GM23248 (cell line): ENCODE measurements at regions not wholly inside any gene's neighbourhood (a gene's known extent, or its start where the extent isn't known, plus 50 kb on each side); places are given as distances from the start of the nearest gene placed in this dataset.

ENCODE experiments used
- DNase-seq: peaks from one replicate; pipeline ENCODE4 v3.0.0-alpha.2; 2015
- H2AFZ ChIP-seq: fragments of 200-600 bp; sonication (generic); 2 replicates; pipeline ENCODE4 v1.6.1; 2016; ENCODE audit warnings: antibody characterized with exemption
- H3F3A ChIP-seq: fragments of 200-600 bp; sonication (generic); 2 replicates; pipeline ENCODE4 v1.6.1; 2016; ENCODE audit warnings: mild to moderate bottlenecking, antibody characterized with exemption, mixed run types; ENCODE audit not compliant: insufficient read depth
- H3K27ac ChIP-seq: fragments of 200-600 bp; sonication (generic); 2 replicates; pipeline ENCODE4 v1.5.1; 2016; ENCODE audit warnings: mild to moderate bottlenecking
- H3K27me3 ChIP-seq: fragments of 200-600 bp; sonication (generic); replicated peaks from 2 replicates; pipeline ENCODE4 v1.6.1; 2016; ENCODE audit warnings: mild to moderate bottlenecking; ENCODE audit not compliant: insufficient read depth
- H3K36me3 ChIP-seq: fragments of 200-600 bp; sonication (generic); 2 replicates; pipeline ENCODE4 v1.6.1; 2016; ENCODE audit warnings: low read depth, mild to moderate bottlenecking
- H3K4me1 ChIP-seq: fragments of 200-600 bp; sonication (generic); 2 replicates; pipeline ENCODE4 v1.6.1; 2016; ENCODE audit warnings: mild to moderate bottlenecking; ENCODE audit not compliant: insufficient read depth
- H3K4me2 ChIP-seq: fragments of 200-600 bp; sonication (generic); one replicate; pipeline ENCODE4 v1.6.1; 2016; ENCODE audit warnings: mild to moderate bottlenecking; ENCODE audit not compliant: unreplicated experiment
- H3K4me3 ChIP-seq: fragments of 200-600 bp; sonication (generic); 2 replicates; pipeline ENCODE4 v1.5.1; 2016; ENCODE audit warnings: mild to moderate bottlenecking
- H3K79me2 ChIP-seq: fragments of 200-600 bp; sonication (generic); 2 replicates; pipeline ENCODE4 v1.6.1; 2016; ENCODE audit warnings: mild to moderate bottlenecking; ENCODE audit not compliant: insufficient read depth
- H3K9ac ChIP-seq: fragments of 200-600 bp; sonication (generic); 2 replicates; pipeline ENCODE4 v1.6.1; 2016; ENCODE audit warnings: mild to moderate bottlenecking
- H3K9me2 ChIP-seq: fragments of 200-600 bp; sonication (generic); 2 replicates; pipeline ENCODE4 v1.6.1; 2016; ENCODE audit warnings: mixed run types, mild to moderate bottlenecking, moderate library complexity; ENCODE audit not compliant: insufficient read depth
- H3K9me3 ChIP-seq: fragments of 200-600 bp; sonication (generic); one replicate; pipeline ENCODE4 v1.6.1; 2017; ENCODE audit warnings: low read depth
- H4K20me1 ChIP-seq: fragments of 200-600 bp; sonication (generic); 2 replicates; pipeline ENCODE4 v1.6.0; 2016; ENCODE audit not compliant: insufficient read depth
- EZH2 ChIP-seq: fragments of 200-600 bp; sonication (generic); IDR thresholded peaks from 2 replicates; pipeline ENCODE4 v1.6.1; 2018; ENCODE audit warnings: antibody characterized with exemption, mild to moderate bottlenecking; ENCODE audit not compliant: insufficient read depth, poor library complexity, severe bottlenecking
- EZH2phosphoT487 ChIP-seq: fragments of 200-600 bp; sonication (generic); IDR thresholded peaks from 2 replicates; pipeline ENCODE4 v1.6.1; 2018; ENCODE audit warnings: antibody characterized with exemption, moderate library complexity, mild to moderate bottlenecking, low read depth; ENCODE audit not compliant: insufficient read depth
- WGBS, 2 experiments: methylation state at CpG; one replicate each; pipeline ENCODE4 v1.1.6; 2015 to 2017; ENCODE audit warnings: low lambda C conversion rate in 2 of 2, low coverage in 1 of 2; ENCODE audit errors: missing lambda C conversion rate in 2 of 2; 5-methylcytosine and 5-hydroxymethylcytosine counted together
- in situ Hi-C: fragments of 300-500 bp; cut with MboI; formaldehyde crosslinking; loops from 2 replicates; pipeline ENCODE4 v1.15.0; 2020

- Histone ChIP-seq H3K9me2 (no peaks in the 10 kb centered on the region), H3K4me2 (no peak overlapping the region), H3K79me2 (no peaks in the 10 kb centered on the region), H4K20me1 (no peaks in the 10 kb centered on the region), H3K27ac (no peak overlapping the region), H3K4me3 (no peak overlapping the region), H3F3A (no peaks in the 10 kb centered on the region), H2AFZ (no peak overlapping the region), H3K9ac (no peak overlapping the region), H3K4me1 (no peaks in the 10 kb centered on the region), H3K9me3 (no peaks in the 10 kb centered on the region), H3K27me3 (no peaks in the 10 kb centered on the region), H3K36me3 (no peaks in the 10 kb centered on the region)
- TF ChIP-seq EZH2phosphoT487 (no peak), EZH2 (no peak)
- in situ Hi-C loops: no loop called here
- WGBS, 2 experiments: 90 to 92% methylated on average over 8 of the region's 8 CpGs
- DNase-seq: no peak
Observed at GRCh38 chrX:69290292-69290691, 125.0 kb upstream of the PJA1 start.

- Histone ChIP-seq H3K36me3 (no peaks in the 10 kb centered on the region), H2AFZ (no peak overlapping the region), H3K9me3 (no peaks in the 10 kb centered on the region), H3K9ac (no peak overlapping the region), H3K4me2 (no peak overlapping the region), H3F3A (no peaks in the 10 kb centered on the region), H3K27me3 (no peaks in the 10 kb centered on the region), H3K9me2 (no peaks in the 10 kb centered on the region), H3K79me2 (no peaks in the 10 kb centered on the region), H4K20me1 (no peaks in the 10 kb centered on the region), H3K4me3 (no peak overlapping the region), H3K27ac (no peak overlapping the region), H3K4me1 (no peaks in the 10 kb centered on the region)
- no peak for DNase-seq
- in situ Hi-C loops: no loop called here
- no peak for TF ChIP-seq EZH2phosphoT487
- no peak for TF ChIP-seq EZH2
- 86 to 100% methylated on average over 1 of the region's 1 CpG for WGBS, 2 experiments
Observed at GRCh38 chrX:69289793-69290123, 124.5 kb upstream of the PJA1 start.

GRCh38 chrX:69289046-69289792 lies 124.0 kb upstream of the PJA1 start:
- WGBS, 2 experiments: 84 to 91% methylated on average over 8 to 10 of the region's 11 CpGs
- Histone ChIP-seq H3F3A (no peaks in the 10 kb centered on the region), H3K79me2 (no peaks in the 10 kb centered on the region), H3K4me1 (no peaks in the 10 kb centered on the region), H3K9ac (no peak overlapping the region), H3K4me3 (no peak overlapping the region), H3K27me3 (no peaks in the 10 kb centered on the region), H3K27ac (no peak overlapping the region), H3K4me2 (no peak overlapping the region), H4K20me1 (no peaks in the 10 kb centered on the region), H3K9me3 (no peaks in the 10 kb centered on the region), H3K36me3 (no peaks in the 10 kb centered on the region), H2AFZ (no peak overlapping the region), H3K9me2 (no peaks in the 10 kb centered on the region)
- DNase-seq: no peak
- in situ Hi-C loops: no loop called here
- TF ChIP-seq EZH2phosphoT487 (no peak), EZH2 (no peak)

GRCh38 chrX:69287095-69287494 lies 121.8 kb upstream of the PJA1 start:
- no peak for DNase-seq
- Histone ChIP-seq H3K36me3 (no peaks in the 10 kb centered on the region), H3F3A (no peaks in the 10 kb centered on the region), H4K20me1 (no peaks in the 10 kb centered on the region), H3K4me3 (no peak overlapping the region), H3K9me2 (no peaks in the 10 kb centered on the region), H3K4me1 (no peaks in the 10 kb centered on the region), H3K27ac (no peak overlapping the region), H2AFZ (no peak overlapping the region), H3K79me2 (no peaks in the 10 kb centered on the region), H3K9ac (no peak overlapping the region), H3K4me2 (no peak overlapping the region), H3K9me3 (no peaks in the 10 kb centered on the region), H3K27me3 (no peaks in the 10 kb centered on the region)
- in situ Hi-C loops: no loop called here
- TF ChIP-seq EZH2 (no peak), EZH2phosphoT487 (no peak)
- WGBS, 2 experiments: 84 to 100% methylated on average over 2 to 3 of the region's 3 CpGs

GRCh38 chrX:69286565-69286906 lies 121.3 kb upstream of the PJA1 start:
- Histone ChIP-seq H3K27me3 (no peaks in the 10 kb centered on the region), H4K20me1 (no peaks in the 10 kb centered on the region), H3K4me1 (no peaks in the 10 kb centered on the region), H3K4me2 (no peak overlapping the region), H3K27ac (no peak overlapping the region), H3K9ac (no peak overlapping the region), H3F3A (no peaks in the 10 kb centered on the region), H3K9me2 (no peaks in the 10 kb centered on the region), H3K9me3 (no peaks in the 10 kb centered on the region), H3K4me3 (no peak overlapping the region), H2AFZ (no peak overlapping the region), H3K79me2 (no peaks in the 10 kb centered on the region), H3K36me3 (no peaks in the 10 kb centered on the region)
- TF ChIP-seq EZH2phosphoT487: no peak
- TF ChIP-seq EZH2: no peak
- 63 to 74% methylated on average over 6 of the region's 6 CpGs for WGBS, 2 experiments
- in situ Hi-C loops: no loop called here
- DNase-seq: no peak
